NCI-H1417 (cell line): ENCODE measurements at regions not wholly inside any gene's neighbourhood (a gene's known extent, or its start where the extent isn't known, plus 50 kb on each side); places are given as distances from the start of the nearest gene placed in this dataset.
A peak's percentile ranks its signal among the peaks of the same experiment; 100 is the strongest.

Experiments used
- DNase-seq, 3 experiments: peaks; one replicate each; lab custom pipeline; 2025; lab: John Stamatoyannopoulos, UW

GRCh38 chr7:24199978-24200377 lies 84.0 kb upstream of the NPY start:
- no peak for DNase-seq

- DNase-seq: no peak
These were observed 83.5 kb upstream of the NPY start for GRCh38 chr7:24200407-24200966.

- DNase-seq: no peak
These were observed 82.8 kb upstream of the NPY start for GRCh38 chr7:24201226-24201625.

GRCh38 chr7:24212073-24212472 lies 71.9 kb upstream of the NPY start:
- no peak for DNase-seq

- DNase-seq: peak in 1 of 3 experiments; percentile 33
These were observed 70.7 kb upstream of the NPY start for GRCh38 chr7:24213311-24213710.

- DNase-seq: no peak
These were observed 69.3 kb upstream of the NPY start for GRCh38 chr7:24214670-24215069.

GRCh38 chr7:24216576-24217125 lies 67.3 kb upstream of the NPY start:
- DNase-seq: no peak

GRCh38 chr7:24221500-24221899 lies 62.5 kb upstream of the NPY start:
- DNase-seq: no peak

- peak in 1 of 3 experiments; percentile 27 for DNase-seq
These were observed 56.9 kb upstream of the NPY start for GRCh38 chr7:24227068-24227467.

- DNase-seq: no peak
These were observed 56.2 kb upstream of the NPY start for GRCh38 chr7:24227603-24228359.

GRCh38 chr7:24229481-24230226 lies 54.3 kb upstream of the NPY start:
- DNase-seq: no peak

- DNase-seq: no peak
These were observed 52.5 kb upstream of the NPY start for GRCh38 chr7:24231493-24231892.

GRCh38 chr7:24233386-24233785 lies 50.6 kb upstream of the NPY start:
- no peak for DNase-seq
